ENCODE measurements at regions not wholly inside any gene's neighbourhood (a gene's known extent, or its start where the extent isn't known, plus 50 kb on each side); places are given as distances from the start of the nearest gene placed in this dataset.

- Mint-ChIP-seq H3K9me3 (ENCODE audit: unreplicated experiment) (no peaks in the 10 kb centered on the region), H3K4me1 (ENCODE audit: low read depth, unreplicated experiment) (peaks cover 2% of the 10 kb centered on the region), H3K27me3 (ENCODE audit: unreplicated experiment) (peaks cover 2% of the 10 kb centered on the region), H3K27ac (ENCODE audit: unreplicated experiment) (no peak overlapping the region), H3K4me3 (ENCODE audit: unreplicated experiment) (no peak overlapping the region), H3K36me3 (ENCODE audit: unreplicated experiment) (peaks cover 11% of the 10 kb centered on the region)
- DNase-seq = no peak
- no peak for TF ChIP-seq CTCF (IDR thresholded peaks at IDR 0.05; ENCODE audit: partially characterized antibody, unreplicated experiment)
These were observed 128.5 kb upstream of the KCNK1 start for GRCh38 chr1:233485385-233485784.

GRCh38 chr1:233485809-233486398, 128.0 kb upstream of the KCNK1 start:
- Mint-ChIP-seq H3K4me1 (ENCODE audit: low read depth, unreplicated experiment) (peaks cover 6% of the 10 kb centered on the region), H3K36me3 (ENCODE audit: unreplicated experiment) (peaks cover 11% of the 10 kb centered on the region), H3K9me3 (ENCODE audit: unreplicated experiment) (no peaks in the 10 kb centered on the region), H3K4me3 (ENCODE audit: unreplicated experiment) (no peak overlapping the region), H3K27me3 (ENCODE audit: unreplicated experiment) (peaks cover 2% of the 10 kb centered on the region), H3K27ac (ENCODE audit: unreplicated experiment) (no peak overlapping the region)
- DNase-seq = no peak
- TF ChIP-seq CTCF (IDR thresholded peaks at IDR 0.05; ENCODE audit: partially characterized antibody, unreplicated experiment) = no peak

GRCh38 chr1:233487408-233487807, 126.5 kb upstream of the KCNK1 start:
- no peaks in the 10 kb centered on the region for H3K9me3 Mint-ChIP-seq (ENCODE audit: unreplicated experiment)
- H3K4me1 Mint-ChIP-seq (ENCODE audit: low read depth, unreplicated experiment) = peaks cover 7% of the 10 kb centered on the region
- H3K27ac Mint-ChIP-seq (ENCODE audit: unreplicated experiment) = no peak overlapping the region
- TF ChIP-seq CTCF (IDR thresholded peaks at IDR 0.05; ENCODE audit: partially characterized antibody, unreplicated experiment) = no peak
- DNase-seq = no peak
- peaks cover 11% of the 10 kb centered on the region for H3K36me3 Mint-ChIP-seq (ENCODE audit: unreplicated experiment)
- H3K27me3 Mint-ChIP-seq (ENCODE audit: unreplicated experiment) = peaks cover 2% of the 10 kb centered on the region
- H3K4me3 Mint-ChIP-seq (ENCODE audit: unreplicated experiment) = no peak overlapping the region

GRCh38 chr1:233489411-233489810, 124.5 kb upstream of the KCNK1 start:
- no peak overlapping the region for H3K4me3 Mint-ChIP-seq (ENCODE audit: unreplicated experiment)
- DNase-seq = no peak
- TF ChIP-seq CTCF (IDR thresholded peaks at IDR 0.05; ENCODE audit: partially characterized antibody, unreplicated experiment) = no peak
- peaks cover 11% of the 10 kb centered on the region for H3K36me3 Mint-ChIP-seq (ENCODE audit: unreplicated experiment)
- H3K27ac Mint-ChIP-seq (ENCODE audit: unreplicated experiment) = no peak overlapping the region
- H3K9me3 Mint-ChIP-seq (ENCODE audit: unreplicated experiment) = no peaks in the 10 kb centered on the region
- peaks cover 7% of the 10 kb centered on the region for H3K4me1 Mint-ChIP-seq (ENCODE audit: low read depth, unreplicated experiment)
- H3K27me3 Mint-ChIP-seq (ENCODE audit: unreplicated experiment) = peaks cover 2% of the 10 kb centered on the region

- H3K9me3 Mint-ChIP-seq (ENCODE audit: unreplicated experiment) = no peaks in the 10 kb centered on the region
- peaks cover 7% of the 10 kb centered on the region for H3K4me1 Mint-ChIP-seq (ENCODE audit: low read depth, unreplicated experiment)
- no peak for DNase-seq
- no peak overlapping the region for H3K4me3 Mint-ChIP-seq (ENCODE audit: unreplicated experiment)
- no peak for TF ChIP-seq CTCF (IDR thresholded peaks at IDR 0.05; ENCODE audit: partially characterized antibody, unreplicated experiment)
- no peak overlapping the region for H3K27ac Mint-ChIP-seq (ENCODE audit: unreplicated experiment)
- peaks cover 11% of the 10 kb centered on the region for H3K36me3 Mint-ChIP-seq (ENCODE audit: unreplicated experiment)
- peaks cover 2% of the 10 kb centered on the region for H3K27me3 Mint-ChIP-seq (ENCODE audit: unreplicated experiment)
These were observed 123.4 kb upstream of the KCNK1 start for GRCh38 chr1:233490488-233490887.

All from glutamatergic neuron (in vitro differentiated cells).